ENCODE measurements at regions not wholly inside any gene's neighbourhood (a gene's known extent, or its start where the extent isn't known, plus 50 kb on each side); places are given as distances from the start of the nearest gene placed in this dataset.
A peak's percentile ranks its signal among the peaks of the same experiment; 100 is the strongest.

DNA sequence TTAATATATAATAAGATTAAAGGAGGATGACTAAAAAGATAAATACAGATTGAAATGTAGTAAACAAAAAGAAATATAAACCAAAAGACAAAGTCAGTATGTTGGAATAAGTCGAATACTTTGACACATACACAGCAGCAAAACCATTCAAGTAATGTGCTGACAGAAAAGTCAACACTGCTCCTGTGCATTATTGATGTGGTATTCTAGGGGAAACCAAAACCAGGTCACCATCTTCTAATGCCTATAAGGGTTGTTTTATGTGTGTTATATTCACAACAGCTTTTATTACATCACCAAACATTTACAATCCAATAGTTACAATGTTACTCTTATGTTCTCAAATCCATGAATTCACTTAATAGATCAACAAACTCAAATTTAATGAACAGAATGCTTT is 111.8 kb upstream of the DKK2 start:
- Histone ChIP-seq H3K4me1 (ENCODE audit: control insufficient read depth in 2 of 2, insufficient read depth in 2 of 2, low read length in 2 of 2) (peaks cover 3 to 6% of the 10 kb centered on the region in 2 donors), H3K36me3 (ENCODE audit: control insufficient read depth in 2 of 2, insufficient read depth in 2 of 2, low read length in 1 of 2) (no peaks in the 10 kb centered on the region), H3K27me3 (ENCODE audit: control insufficient read depth in 2 of 2, insufficient read depth in 1 of 2, low read length in 1 of 2) (no peaks in the 10 kb centered on the region), H3K27ac (ENCODE audit: low read depth in 1 of 2, low read length in 1 of 2) (peak overlapping the region in 1 of 2 donors; percentile 58), H3K9me3 (ENCODE audit: control insufficient read depth in 2 of 2, insufficient read depth in 1 of 2, low read length in 1 of 2) (no peaks in the 10 kb centered on the region), H3K4me3 (ENCODE audit: low read length in 2 of 2) (no peak overlapping the region)
- WGBS = 52% methylated on average over 1 of the region's 1 CpG
- peak in 8 of 9 donors; percentile 14 to 77 (median 46) for DNase-seq (ENCODE audit: low read depth in 6 of 9, low spot score in 9 of 9)

GRCh38 chr4:107138433-107138832 is 102.3 kb upstream of the DKK2 start:
- Histone ChIP-seq H3K4me3 (ENCODE audit: low read length in 2 of 2) (no peak overlapping the region), H3K27ac (ENCODE audit: low read depth in 1 of 2, low read length in 1 of 2) (no peak overlapping the region), H3K9me3 (ENCODE audit: control insufficient read depth in 2 of 2, insufficient read depth in 1 of 2, low read length in 1 of 2) (no peaks in the 10 kb centered on the region), H3K27me3 (ENCODE audit: control insufficient read depth in 2 of 2, insufficient read depth in 1 of 2, low read length in 1 of 2) (no peaks in the 10 kb centered on the region), H3K36me3 (ENCODE audit: control insufficient read depth in 2 of 2, insufficient read depth in 2 of 2, low read length in 1 of 2) (no peaks in the 10 kb centered on the region), H3K4me1 (ENCODE audit: control insufficient read depth in 2 of 2, insufficient read depth in 2 of 2, low read length in 2 of 2) (no peaks in the 10 kb centered on the region)
- 96% methylated on average over 1 of the region's 1 CpG for WGBS
- DNase-seq (ENCODE audit: low read depth in 6 of 9, low spot score in 9 of 9) = no peak

DNA sequence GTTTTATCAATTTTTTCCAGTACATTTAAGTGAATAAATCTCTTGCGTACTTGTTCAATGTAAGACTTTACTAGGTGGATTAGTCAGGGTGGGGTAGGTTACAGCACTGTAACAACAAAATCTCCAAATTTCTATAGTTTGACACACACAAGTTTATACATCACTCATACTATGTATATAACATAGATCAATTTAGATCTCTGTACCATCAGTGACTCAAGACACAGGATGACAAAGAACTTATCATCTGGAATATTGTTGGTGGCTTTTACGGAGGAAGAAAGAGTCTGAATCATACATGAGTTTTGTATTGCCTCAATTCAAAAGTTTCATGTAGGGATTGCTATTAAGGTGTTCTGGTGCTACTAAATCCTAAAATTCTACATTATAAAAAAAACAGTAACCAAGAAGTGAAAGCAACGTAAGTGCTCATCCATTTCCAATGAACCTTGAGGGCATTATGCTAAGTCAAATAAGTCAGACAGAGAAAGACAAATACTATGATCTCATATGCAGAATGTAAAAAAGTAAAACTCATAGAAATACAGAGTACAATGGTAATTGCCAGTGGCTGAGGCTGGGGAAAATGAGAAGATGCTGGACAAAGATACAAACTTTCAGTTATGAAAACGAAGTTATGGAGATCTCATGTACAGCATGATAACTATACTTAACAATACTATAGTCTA is 98.0 kb upstream of the DKK2 start:
- WGBS = 91% methylated on average over 4 of the region's 4 CpGs
- no peak for DNase-seq (ENCODE audit: low read depth in 6 of 9, low spot score in 9 of 9)
- no peak overlapping the region for H3K27ac ChIP-seq (ENCODE audit: low read depth in 1 of 2, low read length in 1 of 2)
- H3K9me3 ChIP-seq (ENCODE audit: control insufficient read depth in 2 of 2, insufficient read depth in 1 of 2, low read length in 1 of 2) = no peaks in the 10 kb centered on the region
- H3K27me3 ChIP-seq (ENCODE audit: control insufficient read depth in 2 of 2, insufficient read depth in 1 of 2, low read length in 1 of 2) = no peaks in the 10 kb centered on the region
- H3K4me3 ChIP-seq (ENCODE audit: low read length in 2 of 2) = no peak overlapping the region
- peaks cover 0 to 2% of the 10 kb centered on the region in 2 donors for H3K4me1 ChIP-seq (ENCODE audit: control insufficient read depth in 2 of 2, insufficient read depth in 2 of 2, low read length in 2 of 2)
- no peaks in the 10 kb centered on the region for H3K36me3 ChIP-seq (ENCODE audit: control insufficient read depth in 2 of 2, insufficient read depth in 2 of 2, low read length in 1 of 2)

- WGBS = 97% methylated on average over 1 of the region's 1 CpG
- no peaks in the 10 kb centered on the region for H3K36me3 ChIP-seq (ENCODE audit: control insufficient read depth in 2 of 2, insufficient read depth in 2 of 2, low read length in 1 of 2)
Observed at GRCh38 chr4:107131295-107131694, 95.2 kb upstream of the DKK2 start.

DNA sequence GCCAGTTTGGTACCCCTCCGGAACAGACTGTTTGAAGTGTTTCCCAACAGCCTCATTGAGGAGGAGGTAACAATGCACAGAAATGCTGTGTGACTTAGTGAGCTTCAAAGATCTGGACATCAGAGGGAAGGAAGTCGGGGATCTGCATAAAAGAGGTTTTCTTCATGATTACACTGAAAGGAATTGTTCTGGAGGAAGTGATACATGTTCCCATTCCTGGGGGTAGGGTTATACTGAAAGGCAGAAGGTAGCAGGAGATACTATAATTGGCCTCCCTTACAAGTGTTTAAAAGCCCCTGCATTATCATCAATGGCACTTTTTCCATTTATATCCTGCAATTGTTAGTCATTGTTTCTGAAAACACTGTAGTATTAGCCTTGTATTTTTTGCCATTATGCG is 94.0 kb upstream of the DKK2 start:
- H3K4me3 ChIP-seq (ENCODE audit: low read length in 2 of 2) = no peak overlapping the region
- peaks cover 0 to 2% of the 10 kb centered on the region in 2 donors for H3K4me1 ChIP-seq (ENCODE audit: control insufficient read depth in 2 of 2, insufficient read depth in 2 of 2, low read length in 2 of 2)
- H3K27me3 ChIP-seq (ENCODE audit: control insufficient read depth in 2 of 2, insufficient read depth in 1 of 2, low read length in 1 of 2) = no peaks in the 10 kb centered on the region
- no peaks in the 10 kb centered on the region for H3K36me3 ChIP-seq (ENCODE audit: control insufficient read depth in 2 of 2, insufficient read depth in 2 of 2, low read length in 1 of 2)
- H3K27ac ChIP-seq (ENCODE audit: low read depth in 1 of 2, low read length in 1 of 2) = no peak overlapping the region
- 71% methylated on average over 3 of the region's 3 CpGs for WGBS
- H3K9me3 ChIP-seq (ENCODE audit: control insufficient read depth in 2 of 2, insufficient read depth in 1 of 2, low read length in 1 of 2) = no peaks in the 10 kb centered on the region
- DNase-seq (ENCODE audit: low read depth in 6 of 9, low spot score in 9 of 9) = no peak

More at GRCh38 chr4:107131295-107131694, 95.2 kb upstream of the DKK2 start:
- H3K4me1 ChIP-seq (ENCODE audit: control insufficient read depth in 2 of 2, insufficient read depth in 2 of 2, low read length in 2 of 2) = peaks cover 0 to 2% of the 10 kb centered on the region in 2 donors
- no peak overlapping the region for H3K4me3 ChIP-seq (ENCODE audit: low read length in 2 of 2)
- no peak overlapping the region for H3K27ac ChIP-seq (ENCODE audit: low read depth in 1 of 2, low read length in 1 of 2)
- H3K27me3 ChIP-seq (ENCODE audit: control insufficient read depth in 2 of 2, insufficient read depth in 1 of 2, low read length in 1 of 2) = no peaks in the 10 kb centered on the region
- no peak for DNase-seq (ENCODE audit: low read depth in 6 of 9, low spot score in 9 of 9)
- H3K9me3 ChIP-seq (ENCODE audit: control insufficient read depth in 2 of 2, insufficient read depth in 1 of 2, low read length in 1 of 2) = no peaks in the 10 kb centered on the region

GRCh38 chr4:107129611-107130010 is 93.5 kb upstream of the DKK2 start:
- Histone ChIP-seq H3K27ac (ENCODE audit: low read depth in 1 of 2, low read length in 1 of 2) (no peak overlapping the region), H3K4me3 (ENCODE audit: low read length in 2 of 2) (no peak overlapping the region), H3K36me3 (ENCODE audit: control insufficient read depth in 2 of 2, insufficient read depth in 2 of 2, low read length in 1 of 2) (no peaks in the 10 kb centered on the region), H3K4me1 (ENCODE audit: control insufficient read depth in 2 of 2, insufficient read depth in 2 of 2, low read length in 2 of 2) (peaks cover 0 to 2% of the 10 kb centered on the region in 2 donors), H3K27me3 (ENCODE audit: control insufficient read depth in 2 of 2, insufficient read depth in 1 of 2, low read length in 1 of 2) (no peaks in the 10 kb centered on the region), H3K9me3 (ENCODE audit: control insufficient read depth in 2 of 2, insufficient read depth in 1 of 2, low read length in 1 of 2) (no peaks in the 10 kb centered on the region)
- no peak for DNase-seq (ENCODE audit: low read depth in 6 of 9, low spot score in 9 of 9)
- 95% methylated on average over 1 of the region's 1 CpG for WGBS

- Histone ChIP-seq H3K9me3 (ENCODE audit: control insufficient read depth in 2 of 2, insufficient read depth in 1 of 2, low read length in 1 of 2) (no peaks in the 10 kb centered on the region), H3K36me3 (ENCODE audit: control insufficient read depth in 2 of 2, insufficient read depth in 2 of 2, low read length in 1 of 2) (no peaks in the 10 kb centered on the region), H3K27ac (ENCODE audit: low read depth in 1 of 2, low read length in 1 of 2) (no peak overlapping the region), H3K4me3 (ENCODE audit: low read length in 2 of 2) (no peak overlapping the region), H3K4me1 (ENCODE audit: control insufficient read depth in 2 of 2, insufficient read depth in 2 of 2, low read length in 2 of 2) (peaks cover 0 to 2% of the 10 kb centered on the region in 2 donors), H3K27me3 (ENCODE audit: control insufficient read depth in 2 of 2, insufficient read depth in 1 of 2, low read length in 1 of 2) (no peaks in the 10 kb centered on the region)
- 87% methylated on average over 2 of the region's 2 CpGs for WGBS
- no peak for DNase-seq (ENCODE audit: low read depth in 6 of 9, low spot score in 9 of 9)
Observed at GRCh38 chr4:107129076-107129475, 93.0 kb upstream of the DKK2 start.

DNA sequence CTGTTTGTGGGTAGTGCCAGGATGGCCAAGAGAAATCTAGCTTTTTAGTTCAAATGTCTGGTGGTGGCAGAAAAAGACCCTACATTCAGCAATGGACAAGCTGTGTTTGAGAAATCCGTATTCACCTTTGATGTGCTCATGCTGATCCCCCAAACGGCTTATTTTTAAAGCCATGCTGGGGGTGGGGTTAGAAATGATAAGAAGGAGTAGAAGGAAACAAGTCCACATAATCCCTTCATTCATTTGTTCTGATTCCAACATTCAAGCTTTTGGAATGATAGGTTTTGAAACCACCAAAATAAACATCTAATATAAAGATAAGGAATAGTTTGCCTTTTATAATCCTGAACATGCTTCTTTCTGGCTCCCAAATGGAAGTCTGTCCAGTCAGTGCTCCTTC is 92.0 kb upstream of the DKK2 start:
- no peak for DNase-seq (ENCODE audit: low read depth in 6 of 9, low spot score in 9 of 9)
- Histone ChIP-seq H3K27me3 (ENCODE audit: control insufficient read depth in 2 of 2, insufficient read depth in 1 of 2, low read length in 1 of 2) (no peaks in the 10 kb centered on the region), H3K9me3 (ENCODE audit: control insufficient read depth in 2 of 2, insufficient read depth in 1 of 2, low read length in 1 of 2) (no peaks in the 10 kb centered on the region), H3K4me1 (ENCODE audit: control insufficient read depth in 2 of 2, insufficient read depth in 2 of 2, low read length in 2 of 2) (peaks cover 0 to 2% of the 10 kb centered on the region in 2 donors), H3K4me3 (ENCODE audit: low read length in 2 of 2) (no peak overlapping the region), H3K36me3 (ENCODE audit: control insufficient read depth in 2 of 2, insufficient read depth in 2 of 2, low read length in 1 of 2) (no peaks in the 10 kb centered on the region), H3K27ac (ENCODE audit: low read depth in 1 of 2, low read length in 1 of 2) (no peak overlapping the region)
- 95% methylated on average over 2 of the region's 2 CpGs for WGBS

GRCh38 chr4:107125496-107125895 is 89.4 kb upstream of the DKK2 start:
- Histone ChIP-seq H3K4me3 (ENCODE audit: low read length in 2 of 2) (no peak overlapping the region), H3K9me3 (ENCODE audit: control insufficient read depth in 2 of 2, insufficient read depth in 1 of 2, low read length in 1 of 2) (no peaks in the 10 kb centered on the region), H3K36me3 (ENCODE audit: control insufficient read depth in 2 of 2, insufficient read depth in 2 of 2, low read length in 1 of 2) (no peaks in the 10 kb centered on the region), H3K4me1 (ENCODE audit: control insufficient read depth in 2 of 2, insufficient read depth in 2 of 2, low read length in 2 of 2) (peaks cover 0 to 2% of the 10 kb centered on the region in 2 donors), H3K27me3 (ENCODE audit: control insufficient read depth in 2 of 2, insufficient read depth in 1 of 2, low read length in 1 of 2) (no peaks in the 10 kb centered on the region), H3K27ac (ENCODE audit: low read depth in 1 of 2, low read length in 1 of 2) (no peak overlapping the region)
- WGBS = 92% methylated on average over 2 of the region's 2 CpGs
- DNase-seq (ENCODE audit: low read depth in 6 of 9, low spot score in 9 of 9) = no peak
